Testis (tissue), 2 donors: ENCODE measurements at regions not wholly inside any gene's neighbourhood (a gene's known extent, or its start where the extent isn't known, plus 50 kb on each side); places are given as distances from the start of the nearest gene placed in this dataset.

Experiments
- DNase-seq: peaks from one replicate; pipeline ENCODE4 v3.0.0-alpha.2; 2019
- H3K27ac ChIP-seq, 2 donors: fragments of 200-600 bp; sonication (generic); one replicate each; pipeline ENCODE4 v1.5.1; 2019
- H3K27me3 ChIP-seq: fragments of 200-600 bp; sonication (generic); one replicate; pipeline ENCODE4 v1.5.1; 2019
- H3K36me3 ChIP-seq: fragments of 200-600 bp; sonication (generic); one replicate; pipeline ENCODE4 v1.5.1; 2017; ENCODE audit warnings: low read depth; ENCODE audit errors: missing control alignments
- H3K4me1 ChIP-seq: fragments of 200-600 bp; sonication (generic); one replicate; pipeline ENCODE4 v1.5.1; 2019
- H3K4me3 ChIP-seq, 2 donors: fragments of 200-600 bp; sonication (generic); one replicate each; pipeline ENCODE4 v1.5.1; 2017 to 2019
- H3K9me3 ChIP-seq: fragments of 200-600 bp; sonication (generic); one replicate; pipeline ENCODE4 v1.5.1; 2017
- POLR2A ChIP-seq: fragments of 450-650 bp; IDR thresholded peaks from one replicate; pipeline ENCODE4 v1.6.1; 2017; ENCODE audit warnings: antibody characterized with exemption, mild to moderate bottlenecking, moderate library complexity
- WGBS, 2 donors: methylation state at CpG; one replicate each; pipeline ENCODE4 v1.1.5; 2018; 5-methylcytosine and 5-hydroxymethylcytosine counted together
- intact Hi-C: fragments of 100-400 bp; cut with DNase I; formaldehyde crosslinking; loops from one replicate; pipeline ENCODE4 v1.15.1; 2023; ENCODE audit warnings: low total_unique reads
- TF ChIP-seq, protein P1 (sequence below), 3 experiments: fragments of 450-650 bp in 2 of 3; fragments of 200-600 bp in 1 of 3; sonication (generic) in 1 of 3; IDR thresholded peaks; one replicate each; pipeline ENCODE4 v1.5.1; 2016 to 2019; ENCODE audit warnings: antibody characterized with exemption in 3 of 3, mild to moderate bottlenecking in 2 of 3, moderate library complexity in 1 of 3

DNA sequence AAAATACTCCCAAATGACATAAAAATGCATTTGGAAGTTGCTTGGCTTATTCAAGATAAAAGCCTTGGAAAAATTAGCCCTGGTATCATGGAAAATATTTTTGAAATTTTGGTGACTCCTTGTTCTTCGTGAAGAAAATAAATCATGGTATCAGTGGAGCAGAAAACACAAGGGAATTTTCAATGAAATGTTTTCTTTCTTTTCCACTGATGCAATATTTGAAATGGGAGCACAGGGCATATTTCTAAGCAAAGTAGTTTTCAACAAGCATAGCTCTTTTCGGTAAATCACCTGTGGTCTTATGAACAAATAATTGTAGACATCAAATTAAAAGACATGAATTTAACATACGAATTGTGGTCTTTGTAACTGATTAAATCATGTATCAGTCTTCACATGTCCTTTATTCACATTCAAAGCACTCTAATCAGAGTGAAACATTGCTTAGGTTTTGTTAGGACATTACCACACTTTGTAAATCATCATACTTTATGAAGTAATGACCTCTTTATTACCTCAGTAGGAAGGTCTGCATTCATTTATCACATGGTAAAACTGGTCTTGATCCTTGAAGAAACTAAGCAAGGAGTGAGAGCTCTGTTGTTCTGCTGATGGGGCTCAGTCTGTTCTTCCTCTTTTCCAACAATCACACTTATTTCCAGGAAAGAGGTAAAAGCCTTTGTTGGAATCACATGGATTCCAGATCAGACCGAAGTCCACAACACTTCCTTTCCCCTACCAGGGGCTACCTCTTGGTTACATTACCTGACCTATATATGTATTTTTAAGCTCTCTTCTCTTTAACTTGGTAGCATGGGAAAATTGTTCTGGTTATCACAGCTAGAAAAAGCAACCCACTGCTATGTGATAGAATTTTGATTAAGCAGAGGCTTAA, 413.5 kb upstream of the THBS1 start:
- Histone ChIP-seq H3K36me3 (no peaks in the 10 kb centered on the region), H3K27me3 (no peaks in the 10 kb centered on the region), H3K9me3 (no peaks in the 10 kb centered on the region), H3K4me3 (no peak overlapping the region), H3K4me1 (peaks cover 4% of the 10 kb centered on the region), H3K27ac (no peak overlapping the region)
- intact Hi-C loops, result no loop called here
- no peak for TF ChIP-seq POLR2A
- TF ChIP-seq, protein P1, sequence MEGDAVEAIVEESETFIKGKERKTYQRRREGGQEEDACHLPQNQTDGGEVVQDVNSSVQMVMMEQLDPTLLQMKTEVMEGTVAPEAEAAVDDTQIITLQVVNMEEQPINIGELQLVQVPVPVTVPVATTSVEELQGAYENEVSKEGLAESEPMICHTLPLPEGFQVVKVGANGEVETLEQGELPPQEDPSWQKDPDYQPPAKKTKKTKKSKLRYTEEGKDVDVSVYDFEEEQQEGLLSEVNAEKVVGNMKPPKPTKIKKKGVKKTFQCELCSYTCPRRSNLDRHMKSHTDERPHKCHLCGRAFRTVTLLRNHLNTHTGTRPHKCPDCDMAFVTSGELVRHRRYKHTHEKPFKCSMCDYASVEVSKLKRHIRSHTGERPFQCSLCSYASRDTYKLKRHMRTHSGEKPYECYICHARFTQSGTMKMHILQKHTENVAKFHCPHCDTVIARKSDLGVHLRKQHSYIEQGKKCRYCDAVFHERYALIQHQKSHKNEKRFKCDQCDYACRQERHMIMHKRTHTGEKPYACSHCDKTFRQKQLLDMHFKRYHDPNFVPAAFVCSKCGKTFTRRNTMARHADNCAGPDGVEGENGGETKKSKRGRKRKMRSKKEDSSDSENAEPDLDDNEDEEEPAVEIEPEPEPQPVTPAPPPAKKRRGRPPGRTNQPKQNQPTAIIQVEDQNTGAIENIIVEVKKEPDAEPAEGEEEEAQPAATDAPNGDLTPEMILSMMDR (IDR thresholded peaks at IDR 0.05), result no peak
- WGBS, 2 donors, result 41 to 66% methylated on average over 4 of the region's 4 CpGs
- no peak for DNase-seq

DNA sequence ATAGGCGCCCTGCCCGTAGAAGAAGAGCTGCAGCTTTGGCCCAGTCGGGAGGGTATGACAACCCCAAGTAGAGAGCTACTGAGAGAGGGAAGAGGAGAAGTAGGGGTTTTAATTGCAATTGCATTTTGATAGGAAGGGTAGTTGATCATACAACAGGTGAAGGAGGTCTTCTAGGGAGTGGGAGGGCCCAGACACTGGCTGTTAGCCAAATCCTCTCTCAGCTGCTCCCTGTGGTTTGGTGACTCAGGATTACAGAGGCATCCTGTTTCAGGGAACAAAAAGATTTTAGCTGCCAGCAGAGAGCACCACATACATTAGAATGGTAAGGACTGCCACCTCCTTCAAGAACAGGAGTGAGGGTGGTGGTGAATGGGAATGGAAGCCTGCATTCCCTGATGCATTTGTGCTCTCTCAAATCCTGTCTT, 408.9 kb upstream of the THBS1 start:
- DNase-seq, result peak; percentile 61
- WGBS, 2 donors, result 88% methylated on average over 3 of the region's 3 CpGs
- Histone ChIP-seq H3K36me3 (no peaks in the 10 kb centered on the region), H3K4me1 (peaks cover 9% of the 10 kb centered on the region), H3K4me3 (no peak overlapping the region), H3K27me3 (no peaks in the 10 kb centered on the region), H3K27ac (peak overlapping the region in 1 of 2 donors; percentile 60), H3K9me3 (no peaks in the 10 kb centered on the region)
- TF ChIP-seq, protein P1 (IDR thresholded peaks at IDR 0.05), result peak in 1 of 3 experiments; percentile 31
- TF ChIP-seq POLR2A, result no peak
- intact Hi-C loops, result no loop called here

DNA sequence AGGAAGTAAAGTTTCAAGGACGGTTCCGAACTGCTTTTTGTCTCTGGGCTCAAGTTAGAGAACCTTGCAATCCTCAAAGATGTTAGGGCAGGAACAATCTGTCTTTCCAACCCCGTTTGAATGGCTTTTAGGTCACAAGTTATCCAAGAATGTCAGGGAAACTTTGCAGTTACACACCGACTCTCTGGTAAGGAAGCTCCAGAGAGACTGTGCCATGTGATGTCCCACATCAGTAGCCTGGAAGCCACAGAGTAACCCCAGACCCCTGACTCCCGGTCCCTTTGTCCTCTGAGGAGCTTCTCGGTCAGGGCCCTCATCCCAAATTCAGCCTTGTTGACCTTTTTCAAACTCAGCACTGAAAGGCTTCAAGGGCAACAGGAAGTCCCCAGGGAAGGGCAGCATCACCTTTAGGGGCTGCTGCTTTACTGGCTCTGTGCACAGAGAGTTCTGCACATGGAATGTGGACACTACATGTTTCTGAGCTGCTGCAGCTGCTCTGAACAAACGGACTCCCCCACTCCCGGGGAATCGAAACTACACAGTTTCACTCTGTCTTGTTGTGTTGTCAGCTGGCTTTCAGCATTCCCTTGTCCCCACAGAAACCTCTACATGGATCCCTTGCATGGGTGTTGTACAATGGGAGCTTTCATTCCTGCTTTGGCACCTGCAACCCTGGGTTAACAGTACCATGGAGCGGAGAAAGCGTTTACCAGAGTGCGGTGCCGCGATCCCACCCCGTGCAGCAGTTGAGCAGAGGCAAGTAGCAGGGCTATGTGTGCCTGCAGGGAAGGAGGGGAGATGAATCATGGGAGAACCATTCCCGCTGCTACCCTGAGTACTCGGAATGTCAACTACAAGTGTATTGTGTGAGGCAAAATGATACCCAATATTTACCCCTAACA, 408.2 kb upstream of the THBS1 start:
- 40 to 41% methylated on average over 15 to 17 of the region's 17 CpGs for WGBS, 2 donors
- Histone ChIP-seq H3K27me3 (no peaks in the 10 kb centered on the region), H3K9me3 (no peaks in the 10 kb centered on the region), H3K36me3 (no peaks in the 10 kb centered on the region), H3K27ac (peak overlapping the region in 1 of 2 donors; percentile 60), H3K4me1 (peaks cover 9% of the 10 kb centered on the region), H3K4me3 (peak overlapping the region in 1 of 2 donors; percentile 16)
- intact Hi-C loops, result no loop called here
- DNase-seq, result peak; percentile 25
- TF ChIP-seq, protein P1 (IDR thresholded peaks at IDR 0.05), result no peak
- TF ChIP-seq POLR2A, result no peak

DNA sequence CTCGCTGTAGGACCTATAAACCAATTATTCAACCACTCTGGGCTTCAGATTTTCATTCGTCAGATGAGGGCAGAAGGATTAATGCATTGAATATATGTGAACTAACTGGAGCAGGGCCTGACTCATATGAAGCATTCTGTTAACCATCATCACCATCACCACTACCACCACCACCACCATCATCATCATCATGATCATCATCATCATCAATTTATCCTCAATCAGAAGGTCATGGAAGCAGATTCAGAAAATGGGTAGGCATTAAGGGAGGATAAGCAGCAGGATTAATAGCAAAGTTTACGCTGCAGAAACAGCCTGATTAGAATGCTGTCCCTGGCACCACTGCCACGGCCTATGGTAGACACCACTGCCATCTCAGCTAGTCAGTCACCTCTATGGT, 407.5 kb upstream of the THBS1 start:
- Histone ChIP-seq H3K9me3 (no peaks in the 10 kb centered on the region), H3K4me3 (no peak overlapping the region), H3K4me1 (peaks cover 9% of the 10 kb centered on the region), H3K36me3 (no peaks in the 10 kb centered on the region), H3K27me3 (no peaks in the 10 kb centered on the region), H3K27ac (no peak overlapping the region)
- 89 to 92% methylated on average over 4 of the region's 4 CpGs for WGBS, 2 donors
- no peak for DNase-seq
- intact Hi-C loops, result no loop called here
- TF ChIP-seq POLR2A, result no peak
- TF ChIP-seq, protein P1 (IDR thresholded peaks at IDR 0.05), result no peak
